OCI-LY7 (cell line): ENCODE measurements at regions not wholly inside any gene's neighbourhood (a gene's known extent, or its start where the extent isn't known, plus 50 kb on each side); places are given as distances from the start of the nearest gene placed in this dataset.

Experiments
- EZH2phosphoT487 ChIP-seq: fragments of 200-600 bp; sonication (generic); IDR thresholded peaks from 2 replicates; pipeline ENCODE4 v1.6.1; 2018; ENCODE audit warnings: low read depth, borderline replicate concordance, mild to moderate bottlenecking, mixed run types, antibody characterized with exemption, low read length, moderate library complexity, mixed read lengths
- TF ChIP-seq, protein P1 (sequence below): fragments of 200-600 bp; sonication (generic); conservative IDR thresholded peaks from 2 replicates; pipeline ENCODE4 v1.5.1; 2014; ENCODE audit warnings: mild to moderate bottlenecking, antibody characterized with exemption, low read length, moderate library complexity, mixed read lengths

- TF ChIP-seq, protein P1, sequence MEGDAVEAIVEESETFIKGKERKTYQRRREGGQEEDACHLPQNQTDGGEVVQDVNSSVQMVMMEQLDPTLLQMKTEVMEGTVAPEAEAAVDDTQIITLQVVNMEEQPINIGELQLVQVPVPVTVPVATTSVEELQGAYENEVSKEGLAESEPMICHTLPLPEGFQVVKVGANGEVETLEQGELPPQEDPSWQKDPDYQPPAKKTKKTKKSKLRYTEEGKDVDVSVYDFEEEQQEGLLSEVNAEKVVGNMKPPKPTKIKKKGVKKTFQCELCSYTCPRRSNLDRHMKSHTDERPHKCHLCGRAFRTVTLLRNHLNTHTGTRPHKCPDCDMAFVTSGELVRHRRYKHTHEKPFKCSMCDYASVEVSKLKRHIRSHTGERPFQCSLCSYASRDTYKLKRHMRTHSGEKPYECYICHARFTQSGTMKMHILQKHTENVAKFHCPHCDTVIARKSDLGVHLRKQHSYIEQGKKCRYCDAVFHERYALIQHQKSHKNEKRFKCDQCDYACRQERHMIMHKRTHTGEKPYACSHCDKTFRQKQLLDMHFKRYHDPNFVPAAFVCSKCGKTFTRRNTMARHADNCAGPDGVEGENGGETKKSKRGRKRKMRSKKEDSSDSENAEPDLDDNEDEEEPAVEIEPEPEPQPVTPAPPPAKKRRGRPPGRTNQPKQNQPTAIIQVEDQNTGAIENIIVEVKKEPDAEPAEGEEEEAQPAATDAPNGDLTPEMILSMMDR = no peak
- no peak for TF ChIP-seq EZH2phosphoT487
Observed at GRCh38 chr6:1100269-1100668, 211.6 kb upstream of the FOXQ1 start.
